ENCODE measurements at regions not wholly inside any gene's neighbourhood (a gene's known extent, or its start where the extent isn't known, plus 50 kb on each side); places are given as distances from the start of the nearest gene placed in this dataset.

DNA sequence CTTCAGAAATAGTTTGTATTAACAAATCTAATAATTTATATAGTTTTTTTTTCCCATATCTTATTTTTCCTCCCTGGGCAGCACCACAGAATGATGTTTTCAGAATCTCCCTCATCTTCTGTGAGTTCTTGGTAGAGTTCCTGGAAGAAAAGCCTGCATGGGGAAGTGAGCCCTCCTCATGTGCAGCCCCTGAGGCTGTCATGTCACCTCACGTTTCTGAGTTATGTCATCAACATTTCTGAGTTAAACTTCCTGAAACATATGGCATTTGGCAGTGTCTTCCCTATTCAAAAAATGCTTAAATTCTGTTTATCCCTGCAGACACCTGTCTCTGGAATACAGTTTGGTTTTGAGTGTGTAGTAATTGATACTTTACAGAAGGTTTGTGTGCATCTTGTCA, 979.0 kb downstream of the TMEM121 start:
- TF ChIP-seq EZH2 (IDR thresholded peaks at IDR 0.05; ENCODE audit: borderline replicate concordance, insufficient read depth, low read depth, low read length, poor library complexity, severe bottlenecking), result no peak
- TF ChIP-seq, protein P1, sequence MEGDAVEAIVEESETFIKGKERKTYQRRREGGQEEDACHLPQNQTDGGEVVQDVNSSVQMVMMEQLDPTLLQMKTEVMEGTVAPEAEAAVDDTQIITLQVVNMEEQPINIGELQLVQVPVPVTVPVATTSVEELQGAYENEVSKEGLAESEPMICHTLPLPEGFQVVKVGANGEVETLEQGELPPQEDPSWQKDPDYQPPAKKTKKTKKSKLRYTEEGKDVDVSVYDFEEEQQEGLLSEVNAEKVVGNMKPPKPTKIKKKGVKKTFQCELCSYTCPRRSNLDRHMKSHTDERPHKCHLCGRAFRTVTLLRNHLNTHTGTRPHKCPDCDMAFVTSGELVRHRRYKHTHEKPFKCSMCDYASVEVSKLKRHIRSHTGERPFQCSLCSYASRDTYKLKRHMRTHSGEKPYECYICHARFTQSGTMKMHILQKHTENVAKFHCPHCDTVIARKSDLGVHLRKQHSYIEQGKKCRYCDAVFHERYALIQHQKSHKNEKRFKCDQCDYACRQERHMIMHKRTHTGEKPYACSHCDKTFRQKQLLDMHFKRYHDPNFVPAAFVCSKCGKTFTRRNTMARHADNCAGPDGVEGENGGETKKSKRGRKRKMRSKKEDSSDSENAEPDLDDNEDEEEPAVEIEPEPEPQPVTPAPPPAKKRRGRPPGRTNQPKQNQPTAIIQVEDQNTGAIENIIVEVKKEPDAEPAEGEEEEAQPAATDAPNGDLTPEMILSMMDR (IDR thresholded peaks at IDR 0.05), result no peak
